Esophagus muscularis mucosa (tissue), 4 donors: ENCODE measurements at regions not wholly inside any gene's neighbourhood (a gene's known extent, or its start where the extent isn't known, plus 50 kb on each side); places are given as distances from the start of the nearest gene placed in this dataset.

Experiments
- EP300 ChIP-seq: sonication (generic); formaldehyde crosslinking; IDR thresholded peaks from one replicate; pipeline ENCODE4 v1.6.1; 2017; ENCODE audit warnings: antibody characterized with exemption
- POLR2A ChIP-seq: fragments of 450-650 bp; IDR thresholded peaks from one replicate; pipeline ENCODE4 v1.6.1; 2017; ENCODE audit warnings: antibody characterized with exemption, moderate library complexity, mild to moderate bottlenecking, low read depth
- TF ChIP-seq, protein P1 (sequence below), 3 experiments: fragments of 200-600 bp in 2 of 3; fragments of 450-650 bp in 1 of 3; sonication (generic) in 2 of 3; IDR thresholded peaks; one replicate each; pipeline ENCODE4 v1.5.1; 2017 to 2019; ENCODE audit warnings: antibody characterized with exemption in 3 of 3, mild to moderate bottlenecking in 2 of 3, moderate library complexity in 1 of 3

DNA sequence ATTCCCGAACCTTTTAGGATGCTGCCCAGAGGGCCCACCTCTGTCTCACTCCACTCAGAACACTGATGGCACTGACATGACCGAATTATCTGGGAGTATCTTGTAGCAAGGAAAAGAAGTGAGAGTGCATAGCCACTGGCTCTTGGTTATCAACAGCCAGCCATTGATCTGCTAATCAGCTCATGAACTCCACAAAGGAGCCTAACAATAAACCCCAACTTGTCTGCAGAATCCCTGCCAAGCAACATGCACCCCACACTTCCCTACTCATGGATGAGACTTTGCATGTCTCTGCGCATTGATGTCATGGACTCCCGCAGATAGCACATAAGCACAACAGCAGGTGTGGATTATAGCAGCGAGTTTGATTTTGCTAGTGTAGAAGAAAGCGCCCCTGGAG lies 1538.9 kb upstream of the RAG2 start:
- TF ChIP-seq EP300 (no peak), POLR2A (no peak)
- TF ChIP-seq, protein P1, sequence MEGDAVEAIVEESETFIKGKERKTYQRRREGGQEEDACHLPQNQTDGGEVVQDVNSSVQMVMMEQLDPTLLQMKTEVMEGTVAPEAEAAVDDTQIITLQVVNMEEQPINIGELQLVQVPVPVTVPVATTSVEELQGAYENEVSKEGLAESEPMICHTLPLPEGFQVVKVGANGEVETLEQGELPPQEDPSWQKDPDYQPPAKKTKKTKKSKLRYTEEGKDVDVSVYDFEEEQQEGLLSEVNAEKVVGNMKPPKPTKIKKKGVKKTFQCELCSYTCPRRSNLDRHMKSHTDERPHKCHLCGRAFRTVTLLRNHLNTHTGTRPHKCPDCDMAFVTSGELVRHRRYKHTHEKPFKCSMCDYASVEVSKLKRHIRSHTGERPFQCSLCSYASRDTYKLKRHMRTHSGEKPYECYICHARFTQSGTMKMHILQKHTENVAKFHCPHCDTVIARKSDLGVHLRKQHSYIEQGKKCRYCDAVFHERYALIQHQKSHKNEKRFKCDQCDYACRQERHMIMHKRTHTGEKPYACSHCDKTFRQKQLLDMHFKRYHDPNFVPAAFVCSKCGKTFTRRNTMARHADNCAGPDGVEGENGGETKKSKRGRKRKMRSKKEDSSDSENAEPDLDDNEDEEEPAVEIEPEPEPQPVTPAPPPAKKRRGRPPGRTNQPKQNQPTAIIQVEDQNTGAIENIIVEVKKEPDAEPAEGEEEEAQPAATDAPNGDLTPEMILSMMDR (IDR thresholded peaks at IDR 0.05): no peak
